CD4-positive, alpha-beta T cell treated with Interleukin-12 subunit alpha and Interleukin-12 subunit beta, for 1 hour (primary cell): ENCODE measurements at regions not wholly inside any gene's neighbourhood (a gene's known extent, or its start where the extent isn't known, plus 50 kb on each side); places are given as distances from the start of the nearest gene placed in this dataset.
"Not testable (repeated sequence)": the region's sequence is repeated elsewhere in the genome, so short reads cannot be mapped to it uniquely, and the experiment has no call there.

Source experiments
- DNase-seq: peaks from one replicate; pipeline ENCODE4 v3.0.0-alpha.2; 2020

GRCh38 chr6:18527836-18528743, 140.9 kb downstream of the RNF144B start:
- DNase-seq = no peak

- no peak for DNase-seq
Observed at GRCh38 chr6:18530201-18530600, 143.1 kb downstream of the RNF144B start.

- DNase-seq = no peak
Observed at GRCh38 chr6:18532139-18532538, 145.0 kb downstream of the RNF144B start.

GRCh38 chr6:18533793-18534192, 146.6 kb downstream of the RNF144B start:
- no peak for DNase-seq

- no peak for DNase-seq
Observed at GRCh38 chr6:18536591-18537055, 149.5 kb downstream of the RNF144B start.

GRCh38 chr6:18538315-18538714, 151.2 kb downstream of the RNF144B start:
- DNase-seq = no peak

- DNase-seq = no peak
Observed at GRCh38 chr6:18543051-18543450, 155.9 kb downstream of the RNF144B start.

- not testable (repeated sequence) for DNase-seq
Observed at GRCh38 chr6:18545142-18545541, 158.0 kb downstream of the RNF144B start.

- no peak for DNase-seq
Observed at GRCh38 chr6:18545726-18546125, 158.6 kb downstream of the RNF144B start.

- DNase-seq = no peak
Observed at GRCh38 chr6:18550119-18550518, 163.0 kb downstream of the RNF144B start.

GRCh38 chr6:18551228-18551627, 164.1 kb downstream of the RNF144B start:
- no peak for DNase-seq

- no peak for DNase-seq
Observed at GRCh38 chr6:18555750-18556149, 168.6 kb downstream of the RNF144B start.

GRCh38 chr6:18561037-18561750, 174.0 kb downstream of the RNF144B start:
- no peak for DNase-seq

- DNase-seq = no peak
Observed at GRCh38 chr6:18562726-18563125, 175.6 kb downstream of the RNF144B start.

- no peak for DNase-seq
Observed at GRCh38 chr6:18564775-18565174, 177.6 kb downstream of the RNF144B start.

- DNase-seq = no peak
Observed at GRCh38 chr6:18565231-18565630, 178.1 kb downstream of the RNF144B start.

GRCh38 chr6:18567380-18567779, 180.2 kb downstream of the RNF144B start:
- no peak for DNase-seq

- no peak for DNase-seq
Observed at GRCh38 chr6:18577491-18577890, 190.3 kb downstream of the RNF144B start.

GRCh38 chr6:18579166-18579565, 192.0 kb downstream of the RNF144B start:
- DNase-seq = no peak

- DNase-seq = no peak
Observed at GRCh38 chr6:18579869-18580268, 192.7 kb downstream of the RNF144B start.

- no peak for DNase-seq
Observed at GRCh38 chr6:18584372-18584771, 197.2 kb downstream of the RNF144B start.

GRCh38 chr6:18585032-18585573, 198.0 kb downstream of the RNF144B start:
- no peak for DNase-seq

GRCh38 chr6:18586133-18586532, 199.0 kb downstream of the RNF144B start:
- DNase-seq = no peak
